GM11168 (cell line): ENCODE measurements at regions not wholly inside any gene's neighbourhood (a gene's known extent, or its start where the extent isn't known, plus 50 kb on each side); places are given as distances from the start of the nearest gene placed in this dataset.
"Not testable (repeated sequence)": the region's sequence is repeated elsewhere in the genome, so short reads cannot be mapped to it uniquely, and the experiment has no call there.

Experiments used
- in situ Hi-C: fragments of 300-500 bp; cut with MboI; formaldehyde crosslinking; loops from one replicate; pipeline ENCODE4 v1.12.0; 2022; ENCODE audit warnings: low sequenced_read_pairs; ENCODE audit not compliant: unreplicated experiment

DNA sequence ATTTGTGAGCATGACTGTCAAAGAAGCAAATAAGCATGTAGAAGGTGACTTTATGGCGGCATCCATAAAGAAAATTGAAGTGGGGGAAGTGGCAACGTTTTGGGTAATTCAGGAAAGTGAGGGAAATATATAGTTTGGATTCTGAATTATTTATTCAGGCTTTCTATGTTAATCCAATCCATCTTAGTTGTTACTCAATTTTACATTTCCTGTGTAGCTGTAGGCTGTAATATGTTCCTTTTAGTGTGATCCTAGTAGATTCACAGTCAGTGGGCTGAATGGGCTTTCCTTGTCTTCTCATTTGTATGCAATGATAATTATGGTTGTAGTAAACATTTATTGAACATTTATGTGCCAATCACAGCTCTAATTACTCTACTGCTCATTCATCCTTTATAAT lies 654.1 kb downstream of the EDEM1 start:
- in situ Hi-C loops: no loop called here

DNA sequence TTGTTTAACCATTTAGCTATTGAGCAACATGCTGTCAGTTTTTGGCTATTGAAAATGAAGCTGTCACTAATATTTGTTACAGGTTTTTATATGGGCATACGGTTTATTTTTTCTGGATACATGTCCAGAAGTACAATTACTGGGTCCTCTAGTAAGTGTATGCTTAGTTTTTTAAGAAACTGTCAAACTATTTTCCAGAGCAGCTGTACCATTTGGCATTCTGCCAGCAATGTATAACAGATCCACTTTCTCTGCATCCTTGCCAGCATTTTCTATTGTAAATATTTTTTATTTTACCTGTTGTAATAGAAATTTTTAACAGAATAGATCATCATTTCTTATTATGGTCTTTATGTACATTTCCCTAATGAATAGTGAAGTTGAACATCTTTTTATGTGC lies 658.8 kb downstream of the EDEM1 start:
- in situ Hi-C loops: no loop called here

DNA sequence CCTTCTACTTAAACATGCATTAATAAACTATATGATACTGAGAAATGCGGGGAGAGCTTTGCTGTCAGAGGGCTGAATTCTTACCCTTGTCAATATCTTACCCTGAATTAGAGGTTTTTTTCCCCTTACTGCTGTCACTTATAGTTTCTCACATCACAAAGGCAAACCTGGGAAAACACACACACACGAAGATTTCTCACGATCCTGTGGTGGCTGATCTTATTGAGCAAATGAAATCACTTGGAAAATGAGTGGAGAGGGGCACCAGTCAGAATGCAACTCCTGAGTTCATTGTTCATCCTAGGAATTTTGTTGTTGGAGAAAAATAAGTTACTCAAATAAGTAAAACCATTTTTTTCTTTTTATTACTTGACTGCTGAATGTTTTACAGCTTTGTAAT lies 673.6 kb downstream of the EDEM1 start:
- in situ Hi-C loops: no loop called here

DNA sequence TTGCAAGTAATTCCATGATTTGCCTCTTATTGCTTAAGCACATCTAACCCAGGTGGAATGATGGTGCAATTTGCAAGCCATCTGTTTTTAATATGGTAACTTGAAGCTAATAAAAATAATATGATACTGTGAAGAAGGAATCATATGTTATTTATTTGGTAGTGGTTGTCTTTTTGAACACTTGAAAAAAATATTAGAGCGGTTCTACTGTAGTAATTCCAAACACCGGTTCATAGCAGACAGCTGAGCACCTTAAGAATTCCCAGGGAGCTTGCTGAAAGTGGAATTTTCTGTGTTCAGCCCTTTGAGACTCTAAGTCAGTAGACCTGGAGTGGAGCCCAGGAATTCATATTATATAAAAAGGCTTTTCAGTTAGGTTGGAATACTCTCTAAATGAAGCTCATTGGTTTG lies 687.4 kb downstream of the EDEM1 start:
- in situ Hi-C loops: no loop called here

DNA sequence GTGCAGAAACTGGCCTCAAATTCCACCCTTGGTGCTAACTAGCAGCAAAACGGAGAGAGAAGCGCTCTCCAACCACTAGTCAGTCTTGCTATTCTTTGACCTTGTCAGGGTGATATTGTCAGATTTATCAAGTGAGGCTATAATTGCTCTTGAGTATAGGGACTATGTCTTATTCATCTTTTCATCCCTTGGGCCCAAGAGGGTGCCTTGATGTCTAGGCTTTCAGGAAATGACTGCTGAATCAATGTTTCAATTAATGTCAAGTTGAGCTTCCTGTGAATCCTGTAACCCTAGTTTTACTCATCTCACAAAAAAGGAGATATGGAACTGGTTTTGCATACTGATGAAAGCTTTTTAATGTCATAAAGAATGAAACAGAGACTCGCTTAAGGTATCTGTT lies 701.3 kb downstream of the EDEM1 start:
- in situ Hi-C loops: no loop called here

DNA sequence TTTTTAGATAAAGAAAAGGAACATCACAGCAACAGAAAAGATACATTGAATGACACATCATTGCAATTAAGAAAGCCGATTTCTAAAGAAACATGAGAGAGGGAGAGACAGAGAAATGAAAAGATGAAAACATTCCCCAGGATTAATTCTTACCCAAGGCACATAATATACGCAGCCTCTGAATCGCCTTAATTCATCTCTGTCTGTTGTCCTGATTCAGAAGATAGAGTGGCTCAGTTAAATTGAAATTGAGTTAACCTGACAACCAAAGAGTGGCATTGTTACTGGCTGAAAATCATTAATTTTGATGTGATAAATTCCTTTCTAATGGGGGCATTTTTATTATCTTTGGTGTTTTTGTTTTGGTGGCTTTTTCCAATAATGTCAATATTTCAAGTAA lies 701.9 kb downstream of the EDEM1 start:
- in situ Hi-C loops: no loop called here

DNA sequence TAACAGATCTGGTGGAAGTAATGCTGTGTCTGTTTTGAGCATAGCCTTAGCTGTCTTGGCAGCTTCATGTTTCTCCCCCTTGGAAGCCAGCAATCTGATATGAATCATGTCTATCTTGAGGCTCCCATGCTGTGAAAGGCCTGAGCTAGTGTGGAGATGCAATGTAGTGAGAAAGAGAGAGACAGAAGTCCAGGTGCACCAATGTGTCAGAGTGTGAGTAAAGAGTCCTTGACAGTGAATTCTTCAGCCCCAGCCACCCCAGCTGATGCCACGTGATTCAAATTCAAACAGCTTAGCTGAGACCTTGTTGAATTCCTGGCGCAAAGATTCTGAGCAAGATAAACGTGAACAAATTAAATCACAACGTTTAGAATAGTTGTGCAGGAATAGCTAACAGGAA lies 704.2 kb downstream of the EDEM1 start:
- in situ Hi-C loops: no loop called here

DNA sequence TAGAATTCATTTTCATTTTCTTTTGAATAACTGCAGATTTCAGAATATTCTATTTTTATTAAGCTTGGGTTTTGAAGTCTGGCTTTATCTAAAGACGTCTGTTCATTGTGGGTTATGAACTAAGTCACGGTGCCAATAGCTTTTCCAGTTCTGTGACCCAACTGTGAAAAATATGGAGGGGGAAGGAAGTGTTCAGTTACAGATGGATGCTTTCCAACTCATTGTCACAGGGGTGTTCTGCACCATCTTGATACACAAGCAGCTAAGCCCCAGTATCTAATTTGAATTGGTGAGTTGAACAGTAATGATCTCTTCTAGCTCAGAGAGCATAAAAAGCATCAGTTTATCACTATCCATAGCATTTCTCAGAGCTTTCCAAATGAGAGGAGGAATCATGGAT lies 710.6 kb downstream of the EDEM1 start:
- in situ Hi-C loops: no loop called here

DNA sequence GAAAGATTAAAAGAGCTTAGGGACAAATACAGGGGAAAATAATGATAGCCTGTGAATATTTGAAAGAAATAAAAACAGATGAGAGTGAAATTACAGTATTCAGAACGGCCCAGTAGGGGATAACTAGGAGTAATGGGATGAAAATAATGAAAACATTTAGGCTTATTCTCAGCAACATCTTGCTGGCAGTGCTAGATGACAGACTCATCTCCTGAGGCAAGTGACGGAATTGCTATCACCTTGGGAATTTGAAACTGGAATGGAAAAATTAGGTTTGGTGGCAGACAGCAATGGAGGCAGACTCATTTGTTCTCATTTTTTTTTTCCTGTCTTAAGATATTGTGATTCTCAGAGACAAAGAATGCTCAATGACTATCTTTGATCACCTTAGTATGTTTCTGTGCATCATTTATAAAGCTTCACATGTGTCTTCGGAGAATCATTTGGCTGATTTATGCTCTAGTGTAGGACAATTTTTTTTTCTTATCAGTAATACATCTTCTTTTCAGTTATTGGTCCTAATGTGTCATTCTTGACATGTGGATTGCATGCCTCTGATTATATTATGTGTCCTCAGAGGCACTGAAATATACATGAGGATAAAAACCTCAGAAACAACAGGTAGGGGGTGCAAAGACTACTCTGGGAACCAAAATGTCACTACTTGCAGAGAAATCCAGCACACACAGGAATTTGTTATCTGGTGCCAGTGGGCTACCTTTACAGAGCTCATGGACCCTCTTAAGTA lies 711.7 kb downstream of the EDEM1 start:
- in situ Hi-C loops: no loop called here

DNA sequence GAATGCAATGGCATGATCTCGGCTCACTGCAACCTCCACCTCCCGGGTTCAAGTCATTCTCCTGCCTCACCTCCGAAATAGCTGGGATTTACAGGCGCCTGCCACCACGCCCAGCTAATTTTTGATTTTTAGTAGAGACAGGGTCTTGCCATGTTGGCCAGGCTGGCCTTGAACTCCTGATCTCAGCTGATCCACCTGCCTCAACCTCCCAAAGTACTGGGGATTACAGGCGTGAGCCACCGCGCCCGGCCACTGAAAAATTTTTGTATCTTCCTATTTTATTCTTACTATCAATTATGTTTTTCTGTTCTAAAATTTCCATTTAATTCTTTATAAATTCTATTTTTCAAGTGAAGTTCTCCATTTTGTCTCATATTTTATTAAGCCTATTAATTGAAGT lies 730.4 kb downstream of the EDEM1 start:
- in situ Hi-C loops: no loop called here

DNA sequence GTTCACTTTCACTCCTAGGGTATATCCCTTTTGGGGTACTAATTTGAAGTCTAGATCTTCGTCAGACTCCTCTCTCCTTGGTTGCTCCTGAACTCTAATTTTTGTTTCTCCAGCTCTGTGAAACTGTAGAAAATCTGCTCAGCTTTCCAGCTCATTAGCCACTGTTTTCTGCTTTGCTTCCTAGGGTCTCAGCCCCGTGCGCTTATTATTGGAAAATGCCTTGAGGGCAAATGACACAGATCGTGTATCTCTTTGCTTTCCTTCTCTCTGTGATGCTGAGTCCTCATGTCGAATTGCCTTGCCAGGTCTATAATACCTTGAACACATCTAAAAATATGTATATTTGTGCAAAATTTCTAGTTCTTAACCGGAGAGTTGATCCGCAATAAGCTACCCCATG lies 731.1 kb downstream of the EDEM1 start:
- in situ Hi-C loops: no loop called here

DNA sequence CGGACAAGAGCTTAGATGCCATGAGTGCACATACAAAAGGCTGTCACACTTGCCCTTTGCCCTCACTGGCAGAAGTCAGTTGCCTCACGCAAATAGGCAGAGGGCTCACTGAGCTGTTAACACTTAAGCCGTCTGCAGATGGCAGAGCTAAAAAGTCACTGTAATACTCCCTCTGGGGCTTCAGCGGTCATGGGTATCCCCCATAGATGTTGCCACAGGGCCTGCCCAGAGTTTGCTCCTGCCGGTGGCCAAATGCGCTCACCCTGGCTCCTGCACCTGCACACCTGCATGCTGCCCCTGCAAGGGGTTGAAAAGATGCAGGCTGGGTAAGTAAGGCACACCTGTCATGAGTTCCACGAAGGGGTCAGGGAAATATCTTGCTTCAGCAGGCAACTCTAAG lies 741.5 kb downstream of the EDEM1 start:
- in situ Hi-C loops: no loop called here

DNA sequence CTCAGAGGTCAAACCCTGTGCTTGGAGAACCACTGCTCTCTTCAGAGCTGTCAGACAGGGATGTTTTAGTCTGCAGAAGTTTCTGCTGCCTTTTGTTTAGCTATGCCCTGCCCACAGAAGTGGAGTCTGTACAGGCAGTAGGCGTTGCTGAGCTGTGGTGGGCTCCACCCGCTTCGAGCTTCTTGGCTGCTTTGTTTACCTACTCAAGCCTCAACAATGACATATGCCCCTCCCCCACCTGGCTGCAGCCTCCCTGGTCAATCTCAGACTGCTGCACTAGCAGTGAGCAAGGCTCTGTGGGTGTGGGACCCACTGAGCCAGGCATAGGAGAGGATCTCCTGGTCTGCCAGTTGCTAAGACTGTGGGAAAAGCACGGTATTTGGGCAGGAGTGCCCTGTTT lies 756.6 kb downstream of the EDEM1 start:
- in situ Hi-C loops: not testable (repeated sequence)

DNA sequence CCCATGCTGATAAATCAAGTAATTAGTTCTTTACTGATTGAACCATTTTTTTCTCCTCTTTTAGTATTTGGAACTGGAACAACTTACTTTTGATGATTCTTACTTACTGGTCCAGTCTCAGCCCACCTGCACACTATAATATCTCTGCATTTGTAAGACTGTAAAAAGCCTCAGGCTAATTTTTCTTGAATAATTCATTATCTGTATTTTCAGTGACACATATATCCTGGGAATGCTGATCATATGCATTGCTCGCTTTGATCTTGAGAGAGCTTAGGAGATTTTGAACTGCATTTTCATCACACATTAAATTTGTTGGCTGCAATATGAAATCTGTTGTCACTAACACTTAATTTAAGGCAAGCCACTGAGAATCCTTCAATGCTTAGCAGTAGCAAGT lies 760.6 kb downstream of the EDEM1 start:
- in situ Hi-C loops: no loop called here

DNA sequence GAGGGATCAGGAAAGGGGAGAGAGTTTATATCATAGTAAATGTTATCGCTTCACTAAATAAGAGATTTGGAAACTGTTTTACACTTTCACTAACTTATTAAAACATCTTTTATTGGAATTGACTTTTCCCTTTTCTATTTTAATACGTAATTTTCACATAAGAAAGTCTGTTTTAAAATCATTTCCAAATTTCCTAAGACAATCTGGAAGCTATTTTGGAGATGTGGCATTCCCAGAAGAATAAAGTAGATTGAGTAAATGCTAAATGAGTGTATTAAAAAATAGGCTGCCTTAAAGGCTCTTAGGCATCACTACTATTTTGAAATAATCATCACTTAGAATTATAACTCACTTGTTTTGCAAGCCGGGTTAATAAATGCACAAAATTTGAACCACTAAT lies 763.5 kb downstream of the EDEM1 start:
- in situ Hi-C loops: no loop called here

DNA sequence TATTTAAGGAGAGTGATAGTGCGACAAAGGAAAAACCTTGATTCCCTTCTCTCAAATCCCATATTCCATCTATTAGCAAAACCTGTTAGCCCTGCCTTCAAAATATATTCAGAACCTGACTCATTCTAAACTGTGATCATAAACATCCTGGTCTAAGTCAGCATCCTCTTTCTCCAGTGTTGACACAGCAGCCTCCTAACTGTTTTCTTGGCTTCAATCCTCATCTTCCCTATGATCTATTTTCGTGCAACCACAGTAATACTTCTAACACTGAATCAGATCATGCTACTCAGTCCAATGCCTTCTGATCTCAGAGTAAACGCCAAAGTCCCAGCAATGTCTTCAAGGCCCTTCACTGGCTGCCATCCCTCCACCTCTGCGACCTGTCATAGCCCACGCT lies 785.1 kb downstream of the EDEM1 start:
- in situ Hi-C loops: no loop called here

DNA sequence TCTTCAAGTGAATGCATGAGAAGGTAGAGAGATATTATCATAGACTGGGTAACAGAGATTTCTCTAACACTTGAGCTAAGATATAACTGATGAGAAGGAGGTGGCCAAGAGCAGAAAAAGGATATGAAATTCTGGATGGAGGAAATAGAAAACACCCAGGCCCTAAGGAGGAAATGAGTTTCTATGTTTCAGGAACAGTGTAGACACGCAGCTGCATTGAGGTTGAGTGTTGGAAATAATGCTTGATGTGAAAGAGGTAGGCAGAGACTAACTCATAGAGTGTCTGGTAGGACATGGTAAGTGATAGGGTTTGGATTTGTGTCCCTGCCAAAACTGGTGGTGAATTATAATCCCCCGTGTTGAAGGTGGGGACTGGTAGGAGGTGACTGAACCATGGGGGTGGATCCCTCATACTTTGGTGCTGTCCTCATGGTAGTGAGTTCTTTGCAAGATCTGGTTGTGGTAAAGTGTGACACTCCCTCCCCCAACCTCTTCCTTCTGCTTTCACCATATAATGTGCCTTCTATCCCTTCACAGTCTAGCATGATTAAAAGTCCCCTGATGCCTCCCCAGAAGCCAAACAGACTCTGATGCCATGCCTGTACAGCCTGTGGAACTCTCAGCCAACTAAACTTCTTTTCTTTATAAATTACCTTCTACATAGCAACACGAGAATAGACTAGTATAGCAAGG lies 787.3 kb downstream of the EDEM1 start:
- in situ Hi-C loops: no loop called here

DNA sequence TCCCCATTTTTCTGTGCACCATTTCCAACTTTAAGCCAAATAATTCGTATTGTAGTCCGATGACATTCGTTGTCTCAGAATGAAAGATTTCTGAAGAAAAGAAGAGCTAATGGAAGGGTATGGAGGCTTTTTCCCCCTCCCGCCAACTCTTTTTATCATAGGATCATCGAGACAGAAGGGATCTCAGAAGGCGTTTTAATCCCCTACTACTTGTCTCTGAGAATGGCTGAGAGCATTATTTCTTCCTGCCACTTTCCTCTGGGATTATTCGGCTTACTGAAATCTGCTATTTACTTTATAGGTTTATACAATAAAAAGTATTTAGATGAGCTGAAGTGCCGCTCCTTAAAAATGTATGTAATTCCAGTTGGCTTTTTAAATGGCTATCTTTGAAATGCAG lies 789.8 kb downstream of the EDEM1 start:
- in situ Hi-C loops: no loop called here

DNA sequence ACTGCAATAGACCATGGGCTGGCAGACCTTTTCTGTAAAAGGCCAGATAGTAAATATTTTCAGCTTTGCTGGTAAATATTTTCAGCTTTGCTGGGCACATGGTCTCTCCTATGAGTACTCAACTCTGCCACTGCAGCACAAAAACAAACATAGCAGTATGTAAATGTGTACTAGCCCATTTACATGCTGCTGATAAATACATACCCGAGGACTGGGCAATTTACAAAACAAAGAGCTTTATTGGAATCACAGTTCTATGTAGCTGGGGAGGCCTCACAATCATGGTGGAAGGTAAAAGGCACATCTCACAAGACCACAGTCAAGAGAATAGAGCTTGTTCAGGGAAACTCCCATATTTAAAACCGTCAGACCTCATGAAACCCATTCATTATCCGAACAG lies 793.0 kb downstream of the EDEM1 start:
- in situ Hi-C loops: no loop called here

DNA sequence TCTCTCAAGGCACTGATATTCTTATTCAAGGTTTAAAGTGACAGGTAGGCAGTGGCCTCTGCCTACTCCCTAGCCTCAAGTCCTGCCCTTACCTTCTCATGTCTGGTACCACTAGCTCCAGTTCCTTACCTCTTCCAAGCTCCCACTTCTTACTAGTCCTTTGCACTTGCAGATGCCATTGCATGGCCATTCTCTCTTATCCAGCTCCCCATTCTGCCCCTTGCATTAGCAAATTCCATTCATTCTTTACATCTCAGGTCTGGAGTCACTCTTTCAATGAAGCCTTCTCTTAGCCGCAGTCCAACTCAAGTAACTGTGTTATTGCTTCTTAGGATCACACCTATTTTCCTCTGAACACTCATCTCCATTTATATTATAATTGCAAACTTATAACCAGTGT lies 807.1 kb downstream of the EDEM1 start:
- in situ Hi-C loops: no loop called here

DNA sequence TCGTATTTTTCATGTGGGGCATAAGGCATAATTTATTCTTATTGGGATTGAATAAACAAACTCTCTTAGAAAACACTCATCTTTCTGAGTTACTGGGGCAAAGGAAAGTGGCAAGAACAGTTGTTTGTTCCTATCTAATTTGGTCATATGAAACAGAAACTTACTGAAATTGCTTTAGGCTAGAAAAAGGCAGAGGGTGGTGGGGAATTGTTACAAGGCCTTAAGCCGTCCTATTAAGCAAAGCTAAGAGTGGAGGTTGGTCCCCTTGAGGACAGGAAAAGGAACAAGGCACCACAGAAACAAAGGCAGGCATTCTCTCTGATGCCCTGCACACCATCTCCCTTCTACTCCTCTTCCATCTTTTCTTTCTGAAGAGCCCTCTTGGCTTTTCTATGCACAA lies 830.9 kb downstream of the EDEM1 start:
- in situ Hi-C loops: no loop called here

DNA sequence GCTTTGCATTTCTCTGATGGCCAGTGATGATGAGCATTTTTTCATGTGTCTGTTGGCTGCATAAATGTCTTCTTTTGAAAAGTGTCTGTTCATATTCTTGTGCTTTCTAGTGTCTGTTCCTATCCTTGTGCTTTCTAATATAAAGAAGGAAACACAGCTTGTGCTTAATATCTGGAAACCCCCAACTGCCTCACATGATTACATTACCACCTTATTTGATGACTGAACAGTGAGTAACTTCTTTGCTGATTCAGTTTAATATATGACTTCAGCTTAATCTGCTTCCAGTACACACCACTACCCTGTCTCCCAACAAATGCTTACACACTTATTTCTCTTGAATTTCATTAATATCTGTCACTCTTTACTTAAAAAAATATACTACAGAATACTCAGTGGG lies 835.1 kb downstream of the EDEM1 start:
- in situ Hi-C loops: no loop called here
